DMS153 (cell line): ENCODE measurements at regions not wholly inside any gene's neighbourhood (a gene's known extent, or its start where the extent isn't known, plus 50 kb on each side); places are given as distances from the start of the nearest gene placed in this dataset.
A peak's percentile ranks its signal among the peaks of the same experiment; 100 is the strongest.
"Not testable (repeated sequence)": the region's sequence is repeated elsewhere in the genome, so short reads cannot be mapped to it uniquely, and the experiment has no call there.

Experiments
- DNase-seq: peaks from one replicate; lab custom pipeline; 2025; lab: John Stamatoyannopoulos, UW

DNA sequence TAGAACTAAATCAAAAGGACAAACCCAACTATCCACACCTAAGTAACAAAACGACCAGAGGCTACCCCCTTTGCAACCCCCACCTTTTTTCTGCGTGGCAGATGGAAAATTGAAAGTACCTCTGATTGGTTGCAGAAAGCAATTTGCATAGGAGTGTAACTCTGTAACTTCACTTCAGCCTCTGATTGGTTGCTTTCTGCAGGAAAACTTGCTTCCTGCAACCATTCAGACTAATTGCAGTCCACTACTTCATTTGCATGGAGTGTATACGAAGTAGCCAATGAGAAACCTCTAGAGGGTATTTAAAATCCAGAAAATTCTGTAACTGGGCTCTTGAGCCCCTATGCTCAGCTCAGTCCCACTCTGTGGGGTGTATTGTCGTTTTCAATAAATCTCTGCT lies 129.1 kb upstream of the OLIG3 start:
- no peak for DNase-seq

DNA sequence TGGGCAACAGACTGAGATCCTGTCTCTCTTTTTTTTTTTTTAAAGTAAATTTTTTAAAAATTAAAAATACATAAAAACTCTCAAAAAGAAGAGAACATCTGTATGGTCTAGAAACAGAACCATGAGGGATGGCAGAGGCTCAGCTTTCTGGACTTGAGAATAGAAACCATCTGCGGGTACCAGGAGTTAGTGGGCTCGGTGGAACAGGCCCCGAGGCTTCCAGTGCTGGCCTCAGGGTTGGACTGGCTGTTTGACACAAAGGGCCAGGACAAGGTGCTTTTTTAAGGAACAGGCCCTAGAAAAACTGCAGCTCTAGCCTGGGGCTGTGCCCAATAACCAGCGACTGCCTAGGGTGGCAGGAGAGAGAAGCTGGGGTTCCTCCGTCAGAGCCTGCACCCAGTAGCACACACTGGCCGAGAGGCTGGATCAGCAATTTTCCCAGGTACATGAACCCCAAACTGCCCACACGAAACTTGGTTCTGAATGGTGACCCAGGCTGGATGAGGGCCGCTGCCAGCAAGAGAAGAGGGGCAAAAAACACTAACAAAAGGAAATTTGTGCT lies 131.0 kb upstream of the OLIG3 start:
- DNase-seq, result no peak

DNA sequence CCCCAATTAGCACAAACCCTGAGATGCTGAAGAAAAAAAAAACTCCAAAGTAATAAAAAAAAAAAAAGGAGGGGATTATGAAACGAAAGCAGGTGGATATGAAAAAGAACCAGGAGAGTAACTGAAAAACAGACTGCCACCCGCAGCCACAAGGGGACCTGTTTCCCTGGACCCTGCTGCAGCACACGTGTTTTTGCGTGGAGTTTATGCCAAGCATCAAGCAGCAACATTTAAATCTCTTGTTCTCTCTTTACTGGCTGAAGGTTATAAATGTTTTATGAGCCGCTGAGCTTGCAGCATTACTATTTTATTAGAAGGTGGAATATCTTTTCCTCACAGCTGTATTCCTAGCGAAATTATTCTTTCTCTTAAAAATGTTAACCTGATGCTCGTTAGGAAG lies 131.6 kb upstream of the OLIG3 start:
- no peak for DNase-seq

DNA sequence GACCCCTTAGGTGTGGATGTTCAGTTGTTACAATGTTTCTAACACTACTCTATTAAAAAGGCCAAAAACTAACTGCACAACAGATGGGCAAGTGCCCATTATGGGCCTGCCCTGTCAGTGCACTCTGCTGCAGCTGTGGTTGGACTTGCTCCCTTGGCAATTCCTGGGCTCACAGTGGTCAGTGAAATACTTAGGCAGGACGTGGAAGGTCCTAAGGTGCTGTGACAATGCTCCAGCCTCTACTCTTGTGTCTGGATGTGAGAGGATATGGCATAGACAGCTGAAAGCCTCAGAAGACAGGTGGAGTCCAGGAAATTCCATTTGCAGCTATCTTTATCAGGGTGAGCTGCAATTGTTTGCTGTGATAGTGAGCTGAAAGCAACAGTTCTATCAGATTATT lies 136.5 kb upstream of the OLIG3 start:
- no peak for DNase-seq

DNA sequence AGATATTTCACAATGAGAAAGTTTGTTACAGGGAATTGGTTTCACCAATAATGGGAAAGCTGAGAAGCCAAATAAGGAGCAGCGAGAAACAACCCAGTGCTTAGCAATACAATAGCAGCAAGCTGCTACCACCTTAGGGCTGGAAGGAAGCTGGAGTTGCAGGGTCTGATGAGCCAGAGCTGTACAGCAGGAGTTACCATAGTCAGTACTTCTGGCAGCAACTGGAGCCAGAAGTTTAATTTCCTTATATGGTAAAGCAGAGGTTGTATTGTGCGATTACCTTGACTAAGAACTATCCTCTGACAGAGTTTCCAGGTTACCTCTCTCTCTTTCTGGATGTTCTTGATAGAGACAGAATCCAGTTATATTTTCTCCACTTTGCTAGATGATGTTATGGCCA lies 137.1 kb upstream of the OLIG3 start:
- DNase-seq, result no peak

DNA sequence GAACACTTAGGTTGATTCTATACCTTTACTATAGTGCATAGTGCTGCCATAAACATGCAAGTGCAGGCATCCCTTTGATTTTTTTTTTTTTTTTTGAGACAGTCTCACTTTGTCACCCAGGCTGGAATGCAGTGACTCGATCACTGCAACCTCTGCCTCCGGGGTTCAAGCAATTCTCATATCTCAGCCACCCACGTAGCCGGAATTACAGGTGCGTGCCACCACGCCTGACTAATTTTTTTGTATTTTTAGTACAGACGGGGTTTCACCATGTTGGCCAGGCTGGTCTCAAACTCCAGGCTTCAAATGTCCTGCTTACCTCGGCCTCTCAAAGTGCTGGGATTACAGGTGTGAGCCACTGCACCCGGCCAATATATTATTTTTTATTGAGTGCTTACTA lies 140.0 kb upstream of the OLIG3 start:
- DNase-seq, result not testable (repeated sequence)

DNA sequence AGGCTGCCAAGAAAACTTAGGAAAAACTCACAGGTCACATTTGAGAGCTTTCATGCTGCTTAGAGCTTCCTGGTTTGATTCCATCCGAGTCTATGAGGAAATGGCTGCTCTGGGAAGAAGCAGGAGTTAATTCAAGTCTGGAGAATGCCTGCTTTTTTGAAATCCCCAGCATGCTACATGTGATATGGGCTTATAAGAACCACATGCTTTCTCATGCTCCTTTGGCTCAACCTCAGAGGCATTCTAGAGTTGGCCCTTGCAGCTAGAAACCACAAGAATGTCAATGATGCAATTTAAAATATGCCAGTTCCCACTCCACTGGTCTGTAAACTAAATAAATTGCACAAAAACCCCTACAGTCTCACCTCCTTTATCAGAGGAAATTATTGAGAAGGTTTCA lies 142.9 kb upstream of the OLIG3 start:
- DNase-seq, result no peak

DNA sequence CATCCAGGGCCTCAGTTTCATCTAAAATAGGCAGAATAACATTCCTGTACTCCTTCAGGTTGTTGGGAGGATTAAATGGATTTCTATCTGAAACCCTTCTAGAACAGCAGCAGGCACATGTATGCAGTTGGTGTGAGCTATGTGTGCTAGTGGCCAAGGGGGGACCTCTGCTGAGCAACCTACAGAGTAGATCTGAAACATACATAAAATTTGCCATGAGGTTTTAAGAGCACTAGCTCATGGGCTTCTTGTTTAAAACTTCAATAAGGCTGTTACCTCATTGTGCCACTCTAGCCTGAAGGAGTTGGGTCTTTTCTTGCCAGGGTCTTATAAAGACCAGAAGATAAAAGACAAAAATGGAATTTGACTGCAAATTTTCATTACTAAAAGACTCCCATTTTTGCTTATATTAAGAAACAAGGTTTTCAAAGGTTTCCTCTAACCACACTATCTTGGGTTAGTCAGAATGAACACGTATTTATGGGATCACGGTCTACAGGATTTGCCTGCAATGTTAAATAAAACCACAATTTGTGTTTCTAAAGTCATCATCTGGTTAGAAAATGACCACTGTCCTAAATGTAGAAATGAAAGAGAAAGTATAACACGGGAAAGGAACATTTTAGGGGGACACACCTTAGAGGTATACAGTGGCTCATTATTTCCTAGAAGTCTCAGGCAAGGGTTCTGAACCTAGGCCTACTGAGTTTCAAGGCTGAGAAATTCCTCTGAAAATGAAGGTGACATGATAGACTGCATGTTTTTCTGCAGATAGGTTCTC lies 144.9 kb upstream of the OLIG3 start:
- DNase-seq, result no peak

DNA sequence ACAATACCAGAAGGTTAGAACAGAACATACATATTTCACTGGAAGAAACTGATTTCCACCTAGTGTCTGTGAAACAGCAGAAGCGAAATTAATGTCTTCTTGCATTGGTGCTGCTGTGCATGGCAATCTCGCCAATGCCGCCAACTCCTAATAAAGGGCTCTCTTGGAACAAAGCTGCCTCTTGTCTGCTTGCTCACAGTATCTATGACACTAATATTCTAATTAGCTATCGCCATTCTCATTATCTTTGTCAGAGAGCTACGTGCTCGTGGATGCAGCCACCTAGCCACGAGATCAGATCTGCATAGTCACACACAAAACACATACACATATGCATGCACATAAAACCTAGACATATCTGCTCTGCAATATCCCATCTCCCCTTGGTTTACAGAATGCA lies 145.9 kb upstream of the OLIG3 start:
- DNase-seq, result no peak

DNA sequence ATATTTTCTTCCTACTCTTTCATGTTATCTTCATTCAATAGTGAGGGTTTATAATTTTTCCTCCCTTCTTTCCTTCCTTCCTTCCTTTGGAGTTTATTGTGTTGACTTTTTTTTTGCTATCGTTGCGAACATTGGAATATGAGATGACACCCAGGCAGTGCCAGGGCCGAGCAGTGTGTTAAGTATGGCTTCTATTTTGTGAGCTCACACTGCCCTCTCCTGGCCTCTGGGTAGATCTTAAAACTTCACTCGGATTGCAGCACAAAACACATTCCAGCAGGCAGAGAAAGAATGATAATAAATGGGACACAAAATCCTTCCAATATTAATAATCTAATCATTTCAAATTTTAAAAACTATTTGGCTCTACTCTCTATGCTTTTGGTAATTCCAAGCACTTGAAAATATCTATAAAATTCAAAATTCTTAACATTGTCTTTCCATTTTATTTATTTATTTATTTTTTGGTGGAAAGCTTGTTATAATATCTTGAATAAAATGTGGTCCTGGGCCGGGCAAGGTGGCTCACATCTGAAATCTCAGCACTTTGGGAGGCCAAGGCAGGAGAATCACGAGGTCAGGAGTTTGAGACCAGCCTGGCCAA lies 147.4 kb upstream of the OLIG3 start:
- peak; percentile 64 for DNase-seq

DNA sequence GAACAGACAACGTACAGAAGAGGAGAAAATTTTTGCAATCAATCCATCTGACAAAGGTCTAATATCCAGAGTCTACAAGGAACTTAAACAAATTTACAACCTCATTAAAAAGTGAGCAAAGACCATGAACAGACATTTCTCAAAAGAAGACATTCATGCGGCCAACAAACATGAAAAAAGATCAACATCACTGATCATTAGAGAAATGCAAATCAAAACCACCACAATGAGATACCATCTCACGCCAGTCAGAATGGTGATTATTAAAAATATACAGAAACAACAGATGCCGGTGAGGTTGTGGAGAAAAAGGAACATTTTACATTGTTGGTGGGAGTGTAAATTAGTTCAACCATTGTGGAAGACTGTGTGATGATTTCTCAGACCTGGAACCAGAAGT lies 149.0 kb upstream of the OLIG3 start:
- not testable (repeated sequence) for DNase-seq

DNA sequence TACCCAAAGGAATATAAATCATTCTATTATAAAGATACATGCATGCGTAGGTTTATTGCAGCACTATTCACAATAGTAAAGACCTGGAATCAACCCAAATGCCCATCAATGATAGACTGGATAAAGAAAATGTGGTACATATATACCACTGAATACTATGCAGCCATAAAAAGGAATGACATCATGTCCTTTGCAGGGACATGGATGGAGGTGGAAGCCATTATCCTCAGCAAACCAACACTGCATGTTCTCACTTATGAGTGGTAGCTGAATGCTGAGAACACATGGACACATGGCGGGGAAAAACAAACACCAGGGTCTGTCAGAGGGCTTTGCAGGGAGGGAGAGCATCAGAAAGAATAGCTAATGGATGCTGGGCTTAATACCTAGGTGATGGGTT lies 149.4 kb upstream of the OLIG3 start:
- not testable (repeated sequence) for DNase-seq

DNA sequence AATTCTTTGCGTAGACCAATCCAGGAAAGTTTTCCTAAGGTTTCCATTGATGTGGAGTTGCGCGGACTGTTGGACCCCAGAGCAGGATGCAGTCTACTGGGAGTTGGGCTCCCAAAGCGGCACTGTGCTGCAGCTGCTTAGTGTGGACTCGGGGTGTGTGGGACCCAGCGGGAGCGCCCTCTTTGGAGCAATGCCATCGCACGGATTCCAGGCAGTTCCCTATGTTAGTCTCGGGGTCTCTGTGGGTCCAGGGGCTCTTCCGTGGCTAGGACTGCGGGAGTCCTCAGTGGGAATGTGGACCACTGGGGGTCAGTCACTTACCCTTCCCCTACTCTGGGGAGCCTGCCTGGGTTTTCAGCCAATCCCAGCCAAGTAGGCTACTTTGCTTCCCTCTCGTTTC lies 151.7 kb upstream of the OLIG3 start:
- DNase-seq, result no peak

DNA sequence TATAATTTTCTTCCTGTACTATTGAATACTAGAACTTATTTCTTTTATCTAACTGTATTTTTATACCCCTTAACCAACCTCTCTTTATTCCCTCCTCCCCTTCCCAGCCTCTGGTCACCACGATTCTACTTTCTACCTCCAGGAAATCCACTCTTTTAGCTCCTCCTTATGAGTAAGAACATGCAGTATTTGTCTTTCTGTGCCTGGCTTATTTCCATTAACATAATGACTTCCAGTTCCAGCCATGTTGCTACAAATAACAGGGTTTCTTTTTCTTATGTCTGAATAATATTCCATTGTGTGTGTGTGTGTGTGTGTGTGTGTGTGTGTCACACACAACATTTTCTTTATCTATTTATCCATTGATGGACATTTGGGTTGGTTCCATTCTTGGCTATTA lies 152.3 kb upstream of the OLIG3 start:
- DNase-seq, result no peak

DNA sequence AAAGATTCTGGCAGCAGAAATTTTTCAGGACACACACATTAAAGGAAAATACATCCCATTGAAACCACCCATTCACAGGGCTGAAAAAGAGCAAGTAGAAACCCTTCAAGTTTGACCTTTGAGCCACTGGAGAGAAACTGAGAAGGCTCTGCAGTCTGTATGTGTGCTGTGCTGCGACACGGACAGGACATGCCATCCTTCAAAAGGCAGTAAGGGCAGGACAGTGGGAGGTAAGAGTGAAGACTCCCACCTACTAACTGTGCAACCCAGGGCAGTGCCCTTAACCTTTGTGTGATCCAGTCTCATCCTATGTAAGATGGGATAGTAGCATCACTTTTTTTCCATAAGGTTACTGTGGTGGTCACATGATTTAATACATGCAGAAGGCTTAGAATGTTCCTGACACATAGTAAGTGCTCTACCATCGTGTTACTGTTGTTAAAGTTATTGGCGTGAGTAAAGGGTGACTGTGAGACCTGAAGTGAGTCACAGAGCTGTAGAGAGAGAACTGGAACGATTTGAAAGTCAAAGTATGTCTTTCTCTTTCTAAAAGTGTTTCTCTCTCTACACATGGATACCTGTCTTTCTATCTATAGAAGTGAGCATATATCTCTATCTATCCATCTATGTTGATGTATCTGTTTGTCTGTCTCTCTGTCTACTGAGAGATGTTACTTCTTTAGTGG lies 153.7 kb upstream of the OLIG3 start:
- DNase-seq, result no peak

DNA sequence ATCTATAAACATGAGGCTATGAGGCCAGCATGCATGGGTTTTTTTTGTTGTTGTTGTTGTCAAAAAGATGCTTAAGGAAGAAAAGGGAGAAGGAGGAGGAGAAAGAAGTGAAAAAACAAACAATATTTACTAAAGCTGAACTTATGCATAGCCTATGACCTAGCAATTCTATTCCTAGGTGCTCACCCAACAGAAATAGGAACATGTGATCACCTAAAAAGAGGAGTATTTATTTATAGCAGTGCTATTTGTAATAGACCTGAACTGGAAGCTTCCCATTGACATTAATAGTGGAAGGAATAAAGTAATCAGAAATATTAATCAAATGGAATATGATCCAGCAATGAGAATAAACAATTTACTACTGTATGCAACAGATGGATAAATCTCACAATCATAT lies 156.5 kb upstream of the OLIG3 start:
- DNase-seq, result no peak

DNA sequence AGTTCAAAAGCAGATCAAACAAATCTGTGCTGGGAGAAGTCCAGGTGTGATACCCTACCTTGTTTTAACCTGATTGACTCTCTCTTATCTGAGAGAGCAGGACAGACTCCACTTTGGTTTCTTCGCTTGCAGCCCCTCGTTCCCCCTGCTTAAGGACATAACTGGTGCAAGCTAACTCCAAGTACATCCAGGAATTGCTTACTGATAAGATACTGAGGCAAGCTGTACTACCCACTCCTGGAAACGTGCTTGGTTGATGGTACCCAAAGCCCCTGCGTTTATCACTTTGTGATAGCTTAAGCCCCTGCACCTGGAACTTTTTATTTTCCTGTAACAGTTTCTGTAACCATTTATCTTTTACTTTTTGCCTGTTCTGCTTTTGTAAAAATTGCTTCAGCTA lies 157.0 kb upstream of the OLIG3 start:
- DNase-seq, result no peak

DNA sequence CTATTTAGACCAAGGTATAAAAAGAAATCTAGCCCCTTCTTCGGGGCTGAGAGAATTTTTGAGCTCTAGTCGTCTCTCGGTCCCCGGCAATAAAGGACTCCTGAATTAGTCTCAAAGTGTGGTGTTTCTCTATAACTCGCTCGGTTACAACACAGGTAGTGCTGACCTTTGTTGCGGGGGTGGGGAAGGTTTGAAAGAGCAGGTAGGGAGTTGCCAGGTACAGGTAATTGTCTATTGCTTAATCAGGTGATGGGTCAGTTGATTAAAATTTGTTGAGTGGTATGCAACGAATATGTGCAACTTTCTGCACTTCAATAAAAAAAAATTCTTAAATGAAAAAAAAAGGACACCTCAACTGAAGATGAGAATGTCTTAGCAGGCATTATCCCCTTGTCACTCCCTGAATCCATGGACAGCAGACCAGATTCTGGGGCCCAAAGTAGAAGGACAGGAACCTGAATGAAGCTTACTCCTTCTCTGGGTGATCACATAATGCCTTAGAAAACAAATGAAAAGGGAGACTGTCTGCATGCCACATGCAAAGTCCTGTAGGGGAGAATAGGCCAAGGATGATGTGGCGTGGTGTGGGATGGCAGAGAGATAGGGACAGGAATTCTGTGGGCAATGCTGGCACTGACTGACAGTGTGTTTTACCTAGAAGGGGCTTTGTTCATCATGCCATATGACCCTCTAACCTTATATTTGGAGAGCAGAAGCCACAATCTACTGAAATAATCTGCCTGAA lies 157.6 kb upstream of the OLIG3 start:
- DNase-seq, result no peak

DNA sequence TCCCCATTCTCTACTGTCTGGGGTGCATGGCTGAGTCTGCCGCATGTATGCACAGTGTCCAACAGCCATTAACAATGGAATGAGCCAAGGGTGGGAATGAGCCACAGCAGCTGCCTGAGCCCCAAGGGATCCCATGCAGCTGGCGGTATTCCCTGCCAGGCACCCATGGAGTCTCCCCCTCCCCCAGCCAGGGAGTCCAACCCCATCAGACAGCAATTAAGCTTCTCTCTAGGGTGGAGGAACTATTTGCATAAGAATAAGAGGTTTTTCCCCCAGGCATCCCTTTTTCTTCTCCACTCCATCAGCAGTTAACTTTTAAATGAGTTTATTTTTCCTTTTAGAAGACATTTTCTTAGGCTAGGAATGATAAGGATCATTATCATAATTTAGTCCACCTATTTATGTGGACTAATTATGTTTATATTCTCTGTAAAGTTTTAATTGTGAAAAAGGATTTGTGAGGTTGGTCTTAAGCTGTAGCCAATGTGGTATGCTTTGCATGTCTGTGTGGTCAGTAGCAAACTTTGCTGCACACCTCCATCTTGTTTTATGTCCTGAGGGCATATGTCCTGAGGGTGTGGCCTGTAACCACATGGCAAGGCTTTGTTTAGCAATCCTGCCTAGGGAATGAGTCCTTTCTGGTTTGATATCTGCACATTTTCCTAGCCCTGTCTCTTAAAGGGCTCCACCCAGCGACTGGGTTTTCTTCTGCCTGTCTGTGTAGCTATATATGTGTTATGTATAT lies 158.9 kb upstream of the OLIG3 start:
- no peak for DNase-seq

DNA sequence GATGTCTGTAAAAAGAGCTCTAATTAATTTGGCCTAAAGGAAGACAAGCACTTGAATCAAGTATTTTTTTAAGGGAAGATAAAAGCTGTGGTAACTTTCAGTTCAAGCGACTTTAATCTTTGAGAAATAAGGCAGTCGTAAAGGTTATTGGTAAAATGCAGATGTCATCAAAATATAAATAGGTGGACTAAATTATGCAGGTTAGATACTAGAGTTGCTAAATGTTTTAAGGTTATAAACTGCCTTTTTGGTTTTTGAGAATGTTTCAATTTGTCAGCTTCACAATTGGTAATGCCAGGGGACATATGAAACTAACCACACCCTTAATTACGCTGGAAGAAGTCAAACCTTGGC lies 159.5 kb upstream of the OLIG3 start:
- DNase-seq, result no peak

DNA sequence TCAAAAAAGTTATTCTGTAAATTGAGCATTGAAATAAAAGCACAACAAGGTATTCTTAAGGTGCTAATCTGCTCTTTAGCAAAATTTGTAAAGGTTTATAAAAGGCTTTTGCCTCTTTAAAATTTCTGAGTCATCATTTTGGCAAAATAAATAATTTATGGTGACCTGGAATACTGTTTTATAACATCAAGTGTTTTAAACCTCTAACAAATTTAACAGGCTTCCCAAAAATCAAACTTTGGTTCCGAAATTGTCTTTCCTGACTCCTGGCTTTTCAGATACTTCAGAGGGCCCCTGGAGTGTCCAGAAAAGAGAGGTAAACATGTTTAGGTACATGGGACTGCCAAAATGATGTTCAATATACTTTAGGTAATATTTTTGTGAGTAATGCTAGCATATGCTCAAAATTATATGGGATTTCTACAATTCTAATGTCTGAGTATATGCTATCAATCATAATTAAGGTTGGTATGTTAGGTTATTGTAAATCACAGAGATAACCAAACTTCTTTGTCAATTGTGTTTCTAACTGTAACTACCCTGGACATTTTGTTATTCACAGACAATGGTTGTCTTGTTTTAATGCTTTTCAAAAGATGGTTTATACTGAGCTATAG lies 160.3 kb upstream of the OLIG3 start:
- no peak for DNase-seq
